SK-N-SH treated with all-trans-retinoic acid at 6 μM for 48 hours (cell line): ENCODE measurements at regions not wholly inside any gene's neighbourhood (a gene's known extent, or its start where the extent isn't known, plus 50 kb on each side); places are given as distances from the start of the nearest gene placed in this dataset.

ENCODE experiments used
- BACH2 ChIP-seq: fragments of 250-450 bp; sonication (Bioruptor Pico); IDR thresholded peaks from 2 replicates; pipeline ENCODE4 v1.9.0; 2021; ENCODE audit warnings: mild to moderate bottlenecking, borderline replicate concordance
- CREB5 ChIP-seq: fragments of 250-450 bp; sonication (Bioruptor Pico); IDR thresholded peaks from 2 replicates; pipeline ENCODE4 v1.5.1; 2020; ENCODE audit warnings: low read depth, mild to moderate bottlenecking, moderate library complexity
- ESRRG ChIP-seq: fragments of 250-450 bp; sonication (Bioruptor Pico); IDR thresholded peaks from 2 replicates; pipeline ENCODE4 v1.6.1; 2021; ENCODE audit warnings: mild to moderate bottlenecking
- GLIS3 ChIP-seq: fragments of 250-450 bp; sonication (Bioruptor Pico); IDR thresholded peaks from 2 replicates; pipeline ENCODE4 v1.5.0; 2020; ENCODE audit warnings: mild to moderate bottlenecking, moderate library complexity
- OSR1 ChIP-seq: fragments of 250-450 bp; sonication (Bioruptor Pico); IDR thresholded peaks from 2 replicates; pipeline ENCODE4 v1.8.0; 2022; ENCODE audit warnings: moderate library complexity, mild to moderate bottlenecking, inconsistent platforms
- TCF4 ChIP-seq: fragments of 250-450 bp; sonication (Bioruptor Pico); IDR thresholded peaks from 2 replicates; pipeline ENCODE4 v1.8.0; 2021; ENCODE audit warnings: mild to moderate bottlenecking, moderate library complexity, borderline replicate concordance
- TSHZ2 ChIP-seq: fragments of 250-450 bp; sonication (Bioruptor Pico); IDR thresholded peaks from 2 replicates; pipeline ENCODE4 v1.5.0; 2020; ENCODE audit warnings: mild to moderate bottlenecking, moderate library complexity
- ZC3H10 ChIP-seq: fragments of 250-450 bp; sonication (Bioruptor Pico); IDR thresholded peaks from 2 replicates; pipeline ENCODE4 v1.5.1; 2021; ENCODE audit warnings: mild to moderate bottlenecking, moderate library complexity
- ZFP30 ChIP-seq: fragments of 450-650 bp; formaldehyde crosslinking; IDR thresholded peaks from 2 replicates; pipeline ENCODE4 v1.5.0; 2022; ENCODE audit warnings: mild to moderate bottlenecking, moderate library complexity
- ZNF565 ChIP-seq: fragments of 450-650 bp; formaldehyde crosslinking; conservative IDR thresholded peaks from 2 replicates; pipeline ENCODE4 v1.5.0; 2020; ENCODE audit warnings: low read depth, mild to moderate bottlenecking, moderate library complexity
- TF ChIP-seq, protein P1 (sequence below): fragments of 250-450 bp; sonication (Bioruptor Pico); IDR thresholded peaks from 2 replicates; pipeline ENCODE4 v1.8.0; 2020; ENCODE audit warnings: mild to moderate bottlenecking, moderate library complexity, borderline replicate concordance

GRCh38 chr10:128572696-128573095 is 446.5 kb upstream of the MKI67 start:
- no peak for TF ChIP-seq ZFP30 (CRISPR knock-in tag)
- TF ChIP-seq GLIS3 (CRISPR knock-in tag): no peak
- TF ChIP-seq CREB5 (CRISPR knock-in tag): no peak
- no peak for TF ChIP-seq ZNF565 (CRISPR knock-in tag)
- TF ChIP-seq OSR1 (CRISPR knock-in tag): no peak
- TF ChIP-seq, protein P1, sequence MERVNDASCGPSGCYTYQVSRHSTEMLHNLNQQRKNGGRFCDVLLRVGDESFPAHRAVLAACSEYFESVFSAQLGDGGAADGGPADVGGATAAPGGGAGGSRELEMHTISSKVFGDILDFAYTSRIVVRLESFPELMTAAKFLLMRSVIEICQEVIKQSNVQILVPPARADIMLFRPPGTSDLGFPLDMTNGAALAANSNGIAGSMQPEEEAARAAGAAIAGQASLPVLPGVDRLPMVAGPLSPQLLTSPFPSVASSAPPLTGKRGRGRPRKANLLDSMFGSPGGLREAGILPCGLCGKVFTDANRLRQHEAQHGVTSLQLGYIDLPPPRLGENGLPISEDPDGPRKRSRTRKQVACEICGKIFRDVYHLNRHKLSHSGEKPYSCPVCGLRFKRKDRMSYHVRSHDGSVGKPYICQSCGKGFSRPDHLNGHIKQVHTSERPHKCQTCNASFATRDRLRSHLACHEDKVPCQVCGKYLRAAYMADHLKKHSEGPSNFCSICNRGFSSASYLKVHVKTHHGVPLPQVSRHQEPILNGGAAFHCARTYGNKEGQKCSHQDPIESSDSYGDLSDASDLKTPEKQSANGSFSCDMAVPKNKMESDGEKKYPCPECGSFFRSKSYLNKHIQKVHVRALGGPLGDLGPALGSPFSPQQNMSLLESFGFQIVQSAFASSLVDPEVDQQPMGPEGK: no peak
- no peak for TF ChIP-seq ZC3H10 (CRISPR knock-in tag)
- no peak for TF ChIP-seq TCF4
- TF ChIP-seq TSHZ2 (CRISPR knock-in tag): no peak
- TF ChIP-seq BACH2: no peak
- TF ChIP-seq ESRRG: no peak
